Activated CD4-positive, alpha-beta T cell treated with anti-CD3 and anti-CD28 coated beads, Interleukin-2, amount 10 ng/mL, durations not matched to agents 7 days and 5 days (primary cell): ENCODE measurements at regions not wholly inside any gene's neighbourhood (a gene's known extent, or its start where the extent isn't known, plus 50 kb on each side); places are given as distances from the start of the nearest gene placed in this dataset.
"Not testable (repeated sequence)": the region's sequence is repeated elsewhere in the genome, so short reads cannot be mapped to it uniquely, and the experiment has no call there.

Source experiments
- CTCF ChIA-PET: fragments of 350-600 bp; sonication (Branson Sonifier 250); formaldehyde crosslinking; loops from one replicate; lab custom pipeline; 2021; ENCODE audit warnings: antibody characterized with exemption; lab: Charles Lee
- POLR2A ChIA-PET: fragments of 350-600 bp; sonication (Branson Sonifier 250); formaldehyde crosslinking; loops from one replicate; lab custom pipeline; 2021; ENCODE audit warnings: antibody characterized with exemption; lab: Charles Lee
- DNase-seq: peaks from one replicate; pipeline ENCODE4 v3.0.0-alpha.2; 2020
- H3K27ac Mint-ChIP-seq: one replicate; pipeline ENCODE4 v1.8.0; 2021; ENCODE audit warnings: mild to moderate bottlenecking, moderate library complexity, mixed read lengths
- H3K27me3 Mint-ChIP-seq: one replicate; pipeline ENCODE4 v1.8.0; 2021; ENCODE audit warnings: mixed read lengths
- H3K36me3 Mint-ChIP-seq: one replicate; pipeline ENCODE4 v1.8.0; 2021; ENCODE audit warnings: low read depth, mixed read lengths
- H3K4me1 Mint-ChIP-seq: one replicate; pipeline ENCODE4 v1.8.0; 2021; ENCODE audit warnings: mixed read lengths
- H3K4me3 Mint-ChIP-seq: one replicate; pipeline ENCODE4 v1.8.0; 2021; ENCODE audit warnings: mild to moderate bottlenecking, moderate library complexity, mixed read lengths
- H3K9me3 Mint-ChIP-seq: one replicate; pipeline ENCODE4 v1.8.0; 2021; ENCODE audit warnings: mixed read lengths

- Mint-ChIP-seq H3K27ac (no peak overlapping the region), H3K36me3 (no peaks in the 10 kb centered on the region), H3K4me3 (no peak overlapping the region), H3K4me1 (no peaks in the 10 kb centered on the region), H3K9me3 (peaks cover 19% of the 10 kb centered on the region), H3K27me3 (no peaks in the 10 kb centered on the region)
- CTCF ChIA-PET = interaction anchor here (0.6 kb wide), 1 partner anchor 712 kb away, joined by 3 read pairs; no protein-coding TSS in a partner anchor
- DNase-seq = no peak
- POLR2A ChIA-PET = no interaction called here
Observed at GRCh38 chr2:107466984-107467773, 359.5 kb upstream of the RGPD4 start.

GRCh38 chr2:107469437-107469995, 357.2 kb upstream of the RGPD4 start:
- H3K9me3 Mint-ChIP-seq = peaks cover 19% of the 10 kb centered on the region
- no peak overlapping the region for H3K4me3 Mint-ChIP-seq
- ChIA-PET POLR2A (no interaction called here), CTCF (no interaction called here)
- no peaks in the 10 kb centered on the region for H3K4me1 Mint-ChIP-seq
- H3K27me3 Mint-ChIP-seq = no peaks in the 10 kb centered on the region
- H3K36me3 Mint-ChIP-seq = no peaks in the 10 kb centered on the region
- no peak overlapping the region for H3K27ac Mint-ChIP-seq
- DNase-seq = no peak

- Mint-ChIP-seq H3K36me3 (no peaks in the 10 kb centered on the region), H3K27me3 (no peaks in the 10 kb centered on the region), H3K4me1 (no peaks in the 10 kb centered on the region), H3K9me3 (peaks cover 19% of the 10 kb centered on the region), H3K27ac (no peak overlapping the region), H3K4me3 (no peak overlapping the region)
- ChIA-PET CTCF (no interaction called here), POLR2A (no interaction called here)
- DNase-seq = no peak
Observed at GRCh38 chr2:107473150-107473549, 353.5 kb upstream of the RGPD4 start.

GRCh38 chr2:107475859-107476258, 350.8 kb upstream of the RGPD4 start:
- no peak overlapping the region for H3K27ac Mint-ChIP-seq
- H3K4me1 Mint-ChIP-seq = no peaks in the 10 kb centered on the region
- H3K27me3 Mint-ChIP-seq = no peaks in the 10 kb centered on the region
- H3K4me3 Mint-ChIP-seq = no peak overlapping the region
- DNase-seq = no peak
- CTCF ChIA-PET = no interaction called here
- H3K36me3 Mint-ChIP-seq = no peaks in the 10 kb centered on the region
- peaks cover 16% of the 10 kb centered on the region for H3K9me3 Mint-ChIP-seq
- POLR2A ChIA-PET = no interaction called here

- Mint-ChIP-seq H3K9me3 (no peaks in the 10 kb centered on the region), H3K36me3 (no peaks in the 10 kb centered on the region), H3K27ac (no peak overlapping the region), H3K27me3 (no peaks in the 10 kb centered on the region), H3K4me3 (no peak overlapping the region), H3K4me1 (no peaks in the 10 kb centered on the region)
- CTCF ChIA-PET = no interaction called here
- DNase-seq = no peak
- POLR2A ChIA-PET = no interaction called here
Observed at GRCh38 chr2:107502539-107502938, 324.2 kb upstream of the RGPD4 start.

- no peaks in the 10 kb centered on the region for H3K4me1 Mint-ChIP-seq
Observed at GRCh38 chr2:107511970-107512789, 314.5 kb upstream of the RGPD4 start.

GRCh38 chr2:107525406-107525805, 301.3 kb upstream of the RGPD4 start:
- Mint-ChIP-seq H3K9me3 (peaks cover 4% of the 10 kb centered on the region), H3K27me3 (no peaks in the 10 kb centered on the region), H3K4me3 (no peak overlapping the region), H3K36me3 (no peaks in the 10 kb centered on the region), H3K4me1 (no peaks in the 10 kb centered on the region), H3K27ac (no peak overlapping the region)
- no peak for DNase-seq
- CTCF ChIA-PET = no interaction called here
- POLR2A ChIA-PET = no interaction called here

More at GRCh38 chr2:107511970-107512789, 314.5 kb upstream of the RGPD4 start:
- Mint-ChIP-seq H3K27ac (no peak overlapping the region), H3K4me3 (no peak overlapping the region), H3K27me3 (no peaks in the 10 kb centered on the region), H3K36me3 (no peaks in the 10 kb centered on the region), H3K9me3 (peaks cover 3% of the 10 kb centered on the region)
- CTCF ChIA-PET = no interaction called here
- no peak for DNase-seq
- POLR2A ChIA-PET = no interaction called here

- ChIA-PET POLR2A (no interaction called here), CTCF (no interaction called here)
- no peak overlapping the region for H3K27ac Mint-ChIP-seq
- H3K36me3 Mint-ChIP-seq = no peaks in the 10 kb centered on the region
- no peaks in the 10 kb centered on the region for H3K4me1 Mint-ChIP-seq
- peaks cover 4% of the 10 kb centered on the region for H3K9me3 Mint-ChIP-seq
- no peak for DNase-seq
- H3K27me3 Mint-ChIP-seq = no peaks in the 10 kb centered on the region
- H3K4me3 Mint-ChIP-seq = no peak overlapping the region
Observed at GRCh38 chr2:107529146-107529545, 297.5 kb upstream of the RGPD4 start.

GRCh38 chr2:107530046-107530445, 296.6 kb upstream of the RGPD4 start:
- ChIA-PET CTCF (no interaction called here), POLR2A (no interaction called here)

GRCh38 chr2:107534926-107535325, 291.8 kb upstream of the RGPD4 start:
- peaks cover 6% of the 10 kb centered on the region for H3K9me3 Mint-ChIP-seq
- H3K36me3 Mint-ChIP-seq = no peaks in the 10 kb centered on the region
- CTCF ChIA-PET = no interaction called here
- H3K27me3 Mint-ChIP-seq = no peaks in the 10 kb centered on the region
- POLR2A ChIA-PET = no interaction called here
- H3K4me1 Mint-ChIP-seq = no peaks in the 10 kb centered on the region
- H3K4me3 Mint-ChIP-seq = no peak overlapping the region
- H3K27ac Mint-ChIP-seq = no peak overlapping the region
- DNase-seq = no peak

More at GRCh38 chr2:107530046-107530445, 296.6 kb upstream of the RGPD4 start:
- Mint-ChIP-seq H3K36me3 (no peaks in the 10 kb centered on the region), H3K27me3 (no peaks in the 10 kb centered on the region), H3K4me1 (no peaks in the 10 kb centered on the region), H3K9me3 (peaks cover 7% of the 10 kb centered on the region), H3K27ac (no peak overlapping the region), H3K4me3 (no peak overlapping the region)
- DNase-seq = no peak

- H3K27ac Mint-ChIP-seq, H3K27me3 Mint-ChIP-seq, H3K4me1 Mint-ChIP-seq, POLR2A ChIA-PET, H3K4me3 Mint-ChIP-seq, H3K36me3 Mint-ChIP-seq, H3K9me3 Mint-ChIP-seq, CTCF ChIA-PET, DNase-seq: not testable (repeated sequence)
Observed at GRCh38 chr2:107535905-107536689, 290.6 kb upstream of the RGPD4 start.

GRCh38 chr2:107542314-107542740, 284.4 kb upstream of the RGPD4 start:
- H3K9me3 Mint-ChIP-seq = no peaks in the 10 kb centered on the region
- H3K4me1 Mint-ChIP-seq = no peaks in the 10 kb centered on the region
- no peaks in the 10 kb centered on the region for H3K27me3 Mint-ChIP-seq
- no peaks in the 10 kb centered on the region for H3K36me3 Mint-ChIP-seq
- DNase-seq = no peak
- no peak overlapping the region for H3K27ac Mint-ChIP-seq
- ChIA-PET POLR2A (no interaction called here), CTCF (no interaction called here)
- no peak overlapping the region for H3K4me3 Mint-ChIP-seq
